ENCODE measurements at regions not wholly inside any gene's neighbourhood (a gene's known extent, or its start where the extent isn't known, plus 50 kb on each side); places are given as distances from the start of the nearest gene placed in this dataset.

GRCh38 chr4:35725131-35725530 lies 519.2 kb downstream of the ARAP2 start:
- DNase-seq: no peak

- DNase-seq: no peak
Observed at GRCh38 chr4:35730414-35730813, 513.9 kb downstream of the ARAP2 start.

GRCh38 chr4:35734381-35735098 lies 509.8 kb downstream of the ARAP2 start:
- DNase-seq: no peak

- no peak for DNase-seq
Observed at GRCh38 chr4:35739308-35739707, 505.0 kb downstream of the ARAP2 start.

- DNase-seq: no peak
Observed at GRCh38 chr4:35754047-35754446, 490.3 kb downstream of the ARAP2 start.

- no peak for DNase-seq
Observed at GRCh38 chr4:35757836-35758235, 486.5 kb downstream of the ARAP2 start.

GRCh38 chr4:35760807-35761206 lies 483.5 kb downstream of the ARAP2 start:
- no peak for DNase-seq

- no peak for DNase-seq
Observed at GRCh38 chr4:35771571-35771970, 472.7 kb downstream of the ARAP2 start.

GRCh38 chr4:35772291-35772690 lies 472.0 kb downstream of the ARAP2 start:
- DNase-seq: no peak

- DNase-seq: no peak
Observed at GRCh38 chr4:35789899-35790574, 454.3 kb downstream of the ARAP2 start.

- DNase-seq: no peak
Observed at GRCh38 chr4:35793045-35793722, 451.1 kb downstream of the ARAP2 start.

GRCh38 chr4:35793766-35794165 lies 450.5 kb downstream of the ARAP2 start:
- no peak for DNase-seq

- DNase-seq: no peak
Observed at GRCh38 chr4:35800669-35801068, 443.6 kb downstream of the ARAP2 start.

- no peak for DNase-seq
Observed at GRCh38 chr4:35802644-35803043, 441.7 kb downstream of the ARAP2 start.

GRCh38 chr4:35818520-35818919 lies 425.8 kb downstream of the ARAP2 start:
- no peak for DNase-seq

- no peak for DNase-seq
Observed at GRCh38 chr4:35820003-35820402, 424.3 kb downstream of the ARAP2 start.

GRCh38 chr4:35824231-35824630 lies 420.1 kb downstream of the ARAP2 start:
- DNase-seq: no peak

GRCh38 chr4:35835893-35836292 lies 408.4 kb downstream of the ARAP2 start:
- DNase-seq: no peak

GRCh38 chr4:35836596-35836995 lies 407.7 kb downstream of the ARAP2 start:
- DNase-seq: no peak

GRCh38 chr4:35867057-35867456 lies 377.3 kb downstream of the ARAP2 start:
- no peak for DNase-seq

- no peak for DNase-seq
Observed at GRCh38 chr4:35872273-35872672, 372.0 kb downstream of the ARAP2 start.

- no peak for DNase-seq
Observed at GRCh38 chr4:35879479-35879878, 364.8 kb downstream of the ARAP2 start.

- no peak for DNase-seq
Observed at GRCh38 chr4:35883108-35883507, 361.2 kb downstream of the ARAP2 start.

Data from NCI-H2029 treated with DMSO at 0.1 percent for 48 hours (cell line).